Subcutaneous abdominal adipose tissue (tissue), 5 donors: ENCODE measurements at regions not wholly inside any gene's neighbourhood (a gene's known extent, or its start where the extent isn't known, plus 50 kb on each side); places are given as distances from the start of the nearest gene placed in this dataset.
"Not testable (repeated sequence)": the region's sequence is repeated elsewhere in the genome, so short reads cannot be mapped to it uniquely, and the experiment has no call there.

ENCODE experiments used
- H3K27ac ChIP-seq: one replicate; pipeline ENCODE4 v1.7.0; 2013; ENCODE audit warnings: low read depth, mild to moderate bottlenecking, inconsistent platforms, low read length, moderate library complexity
- H3K27me3 ChIP-seq, 5 donors: one replicate each; pipeline ENCODE4 v1.7.0; 2013; ENCODE audit warnings: low read length in 5 of 5, inconsistent platforms in 1 of 5; ENCODE audit not compliant: control insufficient read depth in 5 of 5, insufficient read depth in 4 of 5
- H3K36me3 ChIP-seq, 5 donors: one replicate each; pipeline ENCODE4 v1.7.0; 2013; ENCODE audit warnings: low read length in 5 of 5; ENCODE audit not compliant: control insufficient read depth in 5 of 5, insufficient read depth in 5 of 5
- H3K4me1 ChIP-seq, 5 donors: one replicate each; pipeline ENCODE4 v1.7.0; 2013; ENCODE audit warnings: low read length in 5 of 5, mild to moderate bottlenecking in 3 of 5, moderate library complexity in 1 of 5; ENCODE audit not compliant: control insufficient read depth in 5 of 5, insufficient read depth in 5 of 5
- H3K4me3 ChIP-seq, 5 donors: one replicate each; pipeline ENCODE4 v1.7.0; 2013; ENCODE audit warnings: low read length in 5 of 5, low read depth in 1 of 5
- H3K9ac ChIP-seq, 5 donors: one replicate each; pipeline ENCODE4 v1.7.0; 2013; ENCODE audit warnings: low read length in 5 of 5, mild to moderate bottlenecking in 4 of 5, moderate library complexity in 3 of 5
- H3K9me3 ChIP-seq, 5 donors: one replicate each; pipeline ENCODE4 v1.7.0; 2013; ENCODE audit warnings: low read length in 5 of 5; ENCODE audit not compliant: control insufficient read depth in 5 of 5
- donor health status: healthy.
- donor health status: healthy.
- donor health status: healthy.
- donor health status: healthy.
- donor health status: healthy.

DNA sequence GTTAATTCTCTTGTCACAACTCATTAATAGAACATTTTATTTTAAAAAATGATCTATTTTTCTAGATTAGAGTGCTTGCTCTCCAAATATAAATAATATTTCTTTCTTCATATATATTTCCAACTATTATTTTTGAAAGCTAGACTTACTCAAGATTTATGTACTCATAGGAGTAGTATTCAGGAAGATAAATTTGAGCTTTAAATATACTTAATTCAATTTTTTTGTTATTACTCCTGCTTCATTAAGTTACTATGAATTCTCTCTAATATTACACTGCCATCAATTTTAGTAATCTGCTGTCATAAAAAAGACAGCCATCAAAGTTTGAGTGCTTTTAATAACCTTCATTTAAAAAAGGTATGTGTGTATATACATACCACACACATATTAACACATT is 161.9 kb upstream of the PCDH9 start:
- Histone ChIP-seq H3K9ac (no peak overlapping the region), H3K4me1 (no peaks in the 10 kb centered on the region), H3K27ac (no peak overlapping the region), H3K27me3 (no peaks in the 10 kb centered on the region), H3K9me3 (peaks cover 0 to 3% (median 0%) of the 10 kb centered on the region in 5 donors), H3K4me3 (no peak overlapping the region), H3K36me3 (no peaks in the 10 kb centered on the region)

DNA sequence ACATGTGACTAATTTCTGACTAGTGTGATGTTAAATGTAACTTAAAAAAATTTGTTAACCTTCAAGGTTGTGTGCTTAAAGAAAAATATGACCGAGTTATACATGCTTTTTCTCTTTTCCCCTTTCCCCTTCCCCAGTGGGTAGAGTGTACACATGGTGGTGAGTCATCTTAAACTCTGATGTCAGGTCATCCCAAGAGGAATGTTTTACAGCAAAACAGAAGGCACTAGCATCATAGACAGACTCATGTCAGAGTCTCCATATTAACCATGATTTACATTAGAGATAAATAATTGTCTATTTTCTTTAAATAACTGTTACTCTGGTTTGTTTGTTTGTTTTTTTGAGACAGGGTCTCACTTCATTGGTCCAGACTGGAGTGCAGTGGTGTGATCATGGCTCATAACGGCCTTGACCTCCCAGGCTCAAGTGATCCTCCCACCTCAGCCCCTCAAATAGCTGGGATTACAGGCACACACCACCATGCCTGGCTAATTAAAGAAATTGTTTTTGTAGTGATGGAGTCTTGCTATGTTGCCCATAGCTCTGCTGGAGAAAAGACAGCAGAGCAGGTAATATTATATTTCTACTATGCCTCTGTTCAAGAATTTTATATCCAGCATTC is 160.4 kb upstream of the PCDH9 start:
- Histone ChIP-seq H3K36me3 (no peaks in the 10 kb centered on the region), H3K4me3 (no peak overlapping the region), H3K27ac (no peak overlapping the region), H3K9ac (no peak overlapping the region), H3K4me1 (no peaks in the 10 kb centered on the region), H3K9me3 (peaks cover 0 to 3% (median 0%) of the 10 kb centered on the region in 5 donors), H3K27me3 (no peaks in the 10 kb centered on the region)

DNA sequence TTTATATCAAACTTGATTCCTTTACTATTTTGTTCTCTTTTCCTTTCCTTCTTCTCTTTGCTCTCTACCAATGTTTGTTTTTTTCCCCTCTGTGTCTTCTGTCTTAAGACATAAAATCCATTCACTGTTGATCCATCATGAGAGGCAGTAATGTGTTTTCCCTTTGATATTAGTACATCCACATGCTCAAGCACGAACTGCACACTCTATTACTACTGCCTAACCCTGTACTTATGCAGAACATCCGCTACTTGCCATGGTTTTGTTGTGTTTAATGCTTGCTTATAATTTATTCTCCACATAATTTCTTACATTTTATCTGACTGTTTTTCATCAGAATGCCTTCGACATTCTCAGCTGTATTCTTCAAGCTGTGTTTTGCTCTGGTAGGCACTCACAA is 159.0 kb upstream of the PCDH9 start:
- H3K27ac ChIP-seq = no peak overlapping the region
- H3K4me3 ChIP-seq = no peak overlapping the region
- no peaks in the 10 kb centered on the region for H3K27me3 ChIP-seq
- no peaks in the 10 kb centered on the region for H3K36me3 ChIP-seq
- H3K9ac ChIP-seq = no peak overlapping the region
- peaks cover 0 to 3% (median 0%) of the 10 kb centered on the region in 5 donors for H3K9me3 ChIP-seq
- no peaks in the 10 kb centered on the region for H3K4me1 ChIP-seq

DNA sequence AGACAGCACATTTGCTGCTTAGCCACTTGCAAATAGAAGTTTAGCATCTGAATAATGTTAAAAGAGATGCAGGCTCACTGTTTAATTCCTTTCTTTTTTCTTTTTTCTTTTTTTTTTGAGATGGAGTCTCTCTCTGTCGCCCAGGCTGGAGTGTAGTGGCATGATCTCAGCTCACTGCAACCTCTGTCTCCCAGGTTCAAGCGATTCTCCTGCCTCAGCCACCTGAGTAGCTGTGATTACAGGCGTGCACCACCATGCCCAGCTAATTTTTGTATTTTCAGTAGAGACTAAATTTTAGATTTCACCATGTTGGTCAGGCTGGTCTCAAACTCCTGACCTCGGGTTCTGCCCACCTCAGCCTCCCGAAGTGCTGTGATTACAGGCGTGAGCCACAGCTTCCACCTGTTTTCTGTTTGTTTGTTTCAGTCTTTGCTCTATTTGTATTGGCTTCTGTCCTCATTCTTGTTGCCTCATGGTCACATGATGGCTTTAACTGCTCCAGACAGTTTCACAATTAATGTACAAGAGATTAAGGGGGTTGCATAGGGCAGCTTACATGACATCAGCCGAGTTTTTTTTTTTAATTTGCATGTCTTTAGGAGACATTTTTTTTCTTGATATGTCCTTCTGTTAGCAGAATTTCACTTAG is 153.1 kb upstream of the PCDH9 start:
- not testable (repeated sequence) for H3K36me3 ChIP-seq, H3K27ac ChIP-seq, H3K4me1 ChIP-seq, H3K4me3 ChIP-seq, H3K9me3 ChIP-seq, H3K9ac ChIP-seq, H3K27me3 ChIP-seq

DNA sequence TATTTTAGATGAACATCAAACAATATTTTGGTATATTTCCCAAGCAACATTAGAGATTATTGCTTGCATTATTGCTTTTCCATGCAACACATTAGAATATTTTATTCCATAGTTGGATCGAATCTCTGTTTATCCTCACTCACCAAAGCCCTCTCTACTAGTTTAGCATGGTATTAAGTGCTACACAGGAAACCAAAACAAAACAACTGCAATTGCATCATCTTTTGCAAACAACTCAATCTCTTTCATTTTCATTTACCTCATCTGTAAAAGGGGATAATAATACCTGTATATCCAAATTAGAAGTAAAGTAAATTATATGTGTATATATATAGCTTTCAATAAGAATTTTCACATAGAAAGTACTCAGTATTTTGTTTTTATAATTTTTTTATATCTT is 147.8 kb upstream of the PCDH9 start:
- no peaks in the 10 kb centered on the region for H3K27me3 ChIP-seq
- no peaks in the 10 kb centered on the region for H3K9me3 ChIP-seq
- H3K36me3 ChIP-seq = no peaks in the 10 kb centered on the region
- no peak overlapping the region for H3K9ac ChIP-seq
- H3K27ac ChIP-seq = no peak overlapping the region
- H3K4me1 ChIP-seq = no peaks in the 10 kb centered on the region
- no peak overlapping the region for H3K4me3 ChIP-seq

DNA sequence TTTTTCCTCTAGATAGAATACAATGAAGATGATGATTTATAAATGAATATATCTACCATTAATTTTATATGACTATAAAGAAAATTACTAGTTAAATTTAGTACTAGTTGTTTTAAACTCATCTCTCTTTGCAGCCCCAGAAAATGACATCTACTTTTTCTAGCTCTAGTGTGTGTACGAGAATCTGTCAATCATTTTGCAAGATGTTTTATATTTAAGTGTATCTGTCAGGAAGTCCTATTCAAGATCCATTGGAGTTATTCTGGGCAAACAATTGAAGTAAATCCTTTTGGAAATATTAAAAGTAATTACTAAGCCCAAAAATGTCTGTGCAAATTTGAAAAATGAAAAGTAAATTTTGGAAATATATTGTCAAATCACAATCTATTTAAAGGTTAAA is 144.3 kb upstream of the PCDH9 start:
- no peaks in the 10 kb centered on the region for H3K36me3 ChIP-seq
- no peak overlapping the region for H3K27ac ChIP-seq
- no peaks in the 10 kb centered on the region for H3K9me3 ChIP-seq
- no peak overlapping the region for H3K4me3 ChIP-seq
- no peak overlapping the region for H3K9ac ChIP-seq
- no peaks in the 10 kb centered on the region for H3K4me1 ChIP-seq
- H3K27me3 ChIP-seq = no peaks in the 10 kb centered on the region

DNA sequence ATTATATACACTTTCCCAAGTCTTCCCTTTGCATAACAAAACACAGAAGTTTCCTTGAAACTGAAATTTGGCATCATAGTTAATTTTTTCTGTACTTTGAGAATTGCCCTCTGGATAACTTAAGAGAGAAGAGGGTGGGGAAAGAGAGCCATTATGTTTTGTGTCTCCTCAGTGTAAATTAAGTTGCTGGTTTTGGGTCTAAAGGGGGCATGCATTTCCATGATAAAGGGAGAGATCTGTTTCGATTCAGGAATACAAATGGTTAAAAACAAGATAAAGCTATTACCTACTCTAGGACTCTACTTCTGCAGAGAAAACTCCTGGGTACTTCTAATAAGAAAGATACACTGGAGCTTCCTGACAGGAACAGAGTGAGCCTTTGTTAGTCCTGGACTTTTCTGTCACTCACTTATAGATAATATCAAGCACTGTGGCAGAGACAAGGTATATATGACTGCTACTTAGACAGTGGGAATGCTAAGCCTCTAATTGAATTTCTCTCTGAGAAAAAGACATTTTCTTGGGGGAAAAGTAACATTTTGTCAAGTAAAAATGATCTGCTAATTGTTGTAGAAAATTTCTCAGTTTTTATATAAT is 142.8 kb upstream of the PCDH9 start:
- H3K36me3 ChIP-seq = no peaks in the 10 kb centered on the region

DNA sequence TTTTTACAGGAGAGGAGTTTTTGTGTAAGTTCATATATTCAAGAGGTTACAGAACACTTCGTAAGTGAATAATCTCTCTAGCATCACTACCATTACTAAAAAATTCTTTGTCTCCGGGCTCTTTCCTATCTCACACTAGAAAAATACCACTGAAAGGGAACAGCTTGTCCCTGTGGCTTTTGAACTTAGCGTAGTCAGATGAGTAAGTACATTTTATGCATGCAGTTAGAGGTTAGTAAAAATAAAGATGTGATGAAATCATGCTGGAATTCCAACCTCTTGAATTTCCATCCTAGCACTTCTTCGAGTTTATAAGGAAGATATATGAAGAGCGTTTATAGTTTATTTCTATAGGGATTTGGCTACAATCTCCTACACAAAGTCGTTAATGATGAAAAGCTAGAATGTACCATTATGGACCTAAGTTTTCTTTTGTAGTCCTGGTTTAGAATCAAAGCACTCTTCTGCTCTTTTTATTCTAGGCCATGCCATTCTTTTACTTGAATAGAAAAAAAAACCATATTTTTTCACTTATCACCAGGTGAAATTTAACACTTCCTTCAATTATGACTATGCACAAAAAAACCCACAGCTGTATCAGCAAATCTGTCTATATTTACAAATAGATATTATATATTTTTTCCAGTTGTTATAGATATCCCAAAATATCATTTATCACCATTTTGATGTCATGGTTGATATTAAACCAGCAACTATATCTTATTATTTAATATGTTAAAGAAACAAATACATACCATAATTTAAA is 139.9 kb upstream of the PCDH9 start:
- H3K9ac ChIP-seq = no peak overlapping the region
- no peaks in the 10 kb centered on the region for H3K4me1 ChIP-seq
- no peaks in the 10 kb centered on the region for H3K36me3 ChIP-seq
- H3K4me3 ChIP-seq = no peak overlapping the region
- H3K27ac ChIP-seq = no peak overlapping the region
- H3K27me3 ChIP-seq = no peaks in the 10 kb centered on the region
- no peaks in the 10 kb centered on the region for H3K9me3 ChIP-seq

More for the DNA sequence above, 142.8 kb upstream of the PCDH9 start:
- Histone ChIP-seq H3K27me3 (no peaks in the 10 kb centered on the region), H3K4me1 (no peaks in the 10 kb centered on the region), H3K9me3 (no peaks in the 10 kb centered on the region), H3K9ac (no peak overlapping the region), H3K27ac (no peak overlapping the region), H3K4me3 (no peak overlapping the region)

DNA sequence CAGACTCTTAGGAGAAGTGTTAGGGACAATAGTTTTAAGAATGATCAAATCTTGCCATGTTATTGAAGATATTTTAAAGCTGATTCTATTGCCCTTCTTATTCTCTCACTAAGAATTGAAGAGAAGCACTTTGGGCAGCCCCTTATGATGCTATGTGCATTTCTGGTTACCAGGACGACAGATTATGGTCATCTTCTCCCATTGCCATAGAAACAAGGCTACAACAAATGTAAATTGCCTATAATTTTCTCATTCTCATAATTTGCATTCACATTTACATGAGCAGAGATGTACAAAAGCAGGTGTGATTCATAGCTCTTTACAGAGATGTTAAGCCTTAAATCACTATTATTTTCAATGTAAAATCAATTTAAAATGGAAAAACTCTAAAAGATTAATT is 137.3 kb upstream of the PCDH9 start:
- Histone ChIP-seq H3K4me1 (no peaks in the 10 kb centered on the region), H3K27me3 (no peaks in the 10 kb centered on the region), H3K27ac (no peak overlapping the region), H3K36me3 (no peaks in the 10 kb centered on the region), H3K9me3 (no peaks in the 10 kb centered on the region), H3K4me3 (no peak overlapping the region), H3K9ac (no peak overlapping the region)

DNA sequence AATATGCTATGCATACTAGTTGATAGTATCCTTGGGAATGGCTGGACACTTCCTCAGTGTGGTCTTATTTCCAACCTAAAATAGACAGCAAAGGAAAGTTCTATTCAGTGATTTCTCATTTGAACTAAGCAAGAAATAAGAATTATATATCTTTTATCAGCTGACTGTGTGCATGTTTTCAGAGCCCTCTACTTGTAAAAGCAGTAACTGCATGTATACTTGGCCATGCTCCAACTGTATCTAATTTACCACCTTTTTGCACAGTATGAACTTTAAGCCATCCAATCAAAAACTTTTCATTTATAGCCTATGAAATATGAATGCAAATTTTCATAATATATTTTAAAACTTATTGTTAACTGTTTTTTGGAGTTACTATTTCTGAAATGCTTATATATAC is 136.4 kb upstream of the PCDH9 start:
- H3K9ac ChIP-seq = no peak overlapping the region
- H3K27me3 ChIP-seq = no peaks in the 10 kb centered on the region
- no peaks in the 10 kb centered on the region for H3K9me3 ChIP-seq
- H3K4me1 ChIP-seq = no peaks in the 10 kb centered on the region
- H3K4me3 ChIP-seq = no peak overlapping the region
- H3K27ac ChIP-seq = no peak overlapping the region
- no peaks in the 10 kb centered on the region for H3K36me3 ChIP-seq
